H1 (cell line): ENCODE measurements at regions not wholly inside any gene's neighbourhood (a gene's known extent, or its start where the extent isn't known, plus 50 kb on each side); places are given as distances from the start of the nearest gene placed in this dataset.

Source experiments
- CTCF ChIA-PET: fragments of 300-600 bp; sonication (Branson Sonifier 250); formaldehyde crosslinking; loops from one replicate; lab custom pipeline; 2021; ENCODE audit not compliant: partially characterized antibody; lab: Charles Lee
- POLR2A ChIA-PET: fragments of 300-600 bp; sonication (Branson Sonifier 250); formaldehyde crosslinking; loops from one replicate; lab custom pipeline; 2021; ENCODE audit warnings: inconsistent platforms; ENCODE audit not compliant: partially characterized antibody; lab: Charles Lee
- DNase-seq, 2 experiments: peaks; one replicate each; pipeline versions ENCODE4 v3.0.0 to v3.0.0-alpha.2; 2010 to 2022; ENCODE audit warnings: low spot score in 2 of 2, low read depth in 1 of 2, mixed read lengths in 1 of 2
- FAIRE-seq: peaks from 2 replicates; lab custom pipeline; 2011; peaks lifted over from hg19 to GRCh38; lab: Jason Lieb, UNC
- H2AFZ ChIP-seq: 2 replicates; pipeline ENCODE4 v1.8.1; 2012; ENCODE audit warnings: low read length, inconsistent platforms
- H2AK5ac ChIP-seq: 2 replicates; pipeline ENCODE4 v1.6.1; 2013; ENCODE audit warnings: low read depth, low read length
- H2BK120ac ChIP-seq: replicated peaks from 2 replicates; pipeline ENCODE3; 2013; ENCODE audit warnings: low read depth, low read length, inconsistent platforms
- H2BK12ac ChIP-seq: 2 replicates; pipeline ENCODE4 v1.6.1; 2013; ENCODE audit warnings: low read depth, low read length
- H2BK15ac ChIP-seq: 2 replicates; pipeline ENCODE4 v1.6.1; 2013; ENCODE audit warnings: low read length
- H2BK20ac ChIP-seq: 2 replicates; pipeline ENCODE4 v1.6.1; 2013; ENCODE audit warnings: low read length
- H2BK5ac ChIP-seq: 2 replicates; pipeline ENCODE4 v1.6.1; 2013; ENCODE audit warnings: low read depth, low read length
- H3K14ac ChIP-seq: 2 replicates; pipeline ENCODE4 v1.6.1; 2013; ENCODE audit warnings: inconsistent platforms; ENCODE audit not compliant: insufficient read length
- H3K18ac ChIP-seq: 2 replicates; pipeline ENCODE4 v1.6.1; 2013; ENCODE audit warnings: low read length; ENCODE audit errors: extremely low read depth
- H3K23ac ChIP-seq: 2 replicates; pipeline ENCODE4 v1.6.1; 2013; ENCODE audit warnings: inconsistent platforms; ENCODE audit not compliant: insufficient read length
- H3K23me2 ChIP-seq: 2 replicates; pipeline ENCODE4 v1.6.1; 2013; ENCODE audit warnings: low read depth, low read length
- H3K27ac ChIP-seq: 2 replicates; pipeline ENCODE4 v1.6.1; 2011; ENCODE audit warnings: low read depth, low read length, inconsistent platforms
- H3K27me3 ChIP-seq, 4 experiments: replicated peaks in 1 of 4; 1 replicate in 1 of 4; 2 replicates in 3 of 4; pipeline versions ENCODE4 v1.6.1 to v1.8.1; 2011 to 2013; ENCODE audit warnings: low read length in 3 of 4, mild to moderate bottlenecking in 3 of 4, inconsistent platforms in 2 of 4, mixed read lengths in 2 of 4, moderate library complexity in 1 of 4; ENCODE audit not compliant: control insufficient read depth in 3 of 4, insufficient read depth in 3 of 4; ENCODE audit errors: extremely low read depth in 1 of 4
- H3K36me3 ChIP-seq, 4 experiments: 2 replicates each; pipeline versions ENCODE4 v1.6.1 to v1.8.1; 2011 to 2013; ENCODE audit warnings: mild to moderate bottlenecking in 4 of 4, low read length in 3 of 4, moderate library complexity in 2 of 4, control low read depth in 1 of 4, inconsistent platforms in 1 of 4; ENCODE audit not compliant: insufficient read depth in 4 of 4, control insufficient read depth in 2 of 4
- H3K4ac ChIP-seq: replicated peaks from 2 replicates; pipeline ENCODE3; 2013; ENCODE audit warnings: low read length, low read depth, mixed read lengths, inconsistent platforms; ENCODE audit not compliant: insufficient read length
- H3K4me1 ChIP-seq, 4 experiments: replicated peaks in 1 of 4; 1 replicate in 1 of 4; 2 replicates in 3 of 4; pipeline versions ENCODE4 v1.6.1 to v1.8.1; 2011 to 2013; ENCODE audit warnings: low read length in 3 of 4, inconsistent platforms in 2 of 4, mixed read lengths in 1 of 4; ENCODE audit not compliant: insufficient read depth in 4 of 4, control insufficient read depth in 3 of 4
- H3K4me2 ChIP-seq, 2 experiments: 2 replicates each; pipeline versions ENCODE4 v1.6.1 to v1.8.1; 2011 to 2013; ENCODE audit warnings: low read depth in 2 of 2, low read length in 2 of 2, control low read depth in 1 of 2, inconsistent platforms in 1 of 2, mild to moderate bottlenecking in 1 of 2; ENCODE audit not compliant: insufficient read depth in 1 of 2
- H3K4me3 ChIP-seq, 4 experiments: fragments of 200-600, 300-600 bp in 1 of 4; sonication (generic), shearing (Covaris generic), sonication (Bioruptor Twin) in 1 of 4; 2 replicates each; pipeline versions ENCODE4 v1.5.1 to v1.8.1; 2011 to 2016; ENCODE audit warnings: low read length in 4 of 4, low read depth in 3 of 4, control low read depth in 2 of 4, inconsistent platforms in 2 of 4, mild to moderate bottlenecking in 2 of 4, mixed read lengths in 1 of 4, moderate library complexity in 1 of 4; ENCODE audit not compliant: insufficient read depth in 2 of 4; ENCODE audit errors: extremely low read depth in 1 of 4
- H3K56ac ChIP-seq: replicated peaks from 2 replicates; pipeline ENCODE3; 2013; ENCODE audit warnings: low read depth, mild to moderate bottlenecking, mixed read lengths, low read length, inconsistent platforms; ENCODE audit not compliant: insufficient read length
- H3K79me1 ChIP-seq: 2 replicates; pipeline ENCODE4 v1.6.1; 2013; ENCODE audit warnings: low read depth, low read length, control low read depth
- H3K79me2 ChIP-seq, 2 experiments: 2 replicates each; pipeline versions ENCODE4 v1.6.1 to v1.8.1; 2012 to 2013; ENCODE audit warnings: low read length in 2 of 2, mild to moderate bottlenecking in 2 of 2, inconsistent platforms in 1 of 2; ENCODE audit not compliant: insufficient read depth in 2 of 2, control insufficient read depth in 1 of 2
- H3K9ac ChIP-seq, 4 experiments: replicated peaks in 1 of 4; 1 replicate in 1 of 4; 2 replicates in 3 of 4; pipeline versions ENCODE4 v1.6.1 to v1.8.1; 2011 to 2013; ENCODE audit warnings: low read depth in 3 of 4, low read length in 3 of 4, control low read depth in 2 of 4, mild to moderate bottlenecking in 2 of 4, moderate library complexity in 2 of 4, inconsistent platforms in 1 of 4; ENCODE audit errors: extremely low read depth in 1 of 4
- H3K9me3 ChIP-seq, 2 experiments: 2 replicates each; pipeline versions ENCODE4 v1.6.1 to v1.8.1; 2012 to 2013; ENCODE audit warnings: mild to moderate bottlenecking in 2 of 2, moderate library complexity in 2 of 2, control low read depth in 1 of 2, inconsistent platforms in 1 of 2, low read depth in 1 of 2, low read length in 1 of 2, mixed read lengths in 1 of 2; ENCODE audit not compliant: insufficient read depth in 2 of 2
- H4K20me1 ChIP-seq, 2 experiments: replicated peaks in 1 of 2; 2 replicates each; pipeline versions ENCODE3 to v1.8.1; 2011 to 2013; ENCODE audit warnings: inconsistent platforms in 2 of 2, low read length in 2 of 2, mild to moderate bottlenecking in 1 of 2; ENCODE audit not compliant: insufficient read depth in 2 of 2, control insufficient read depth in 1 of 2
- H4K5ac ChIP-seq: 2 replicates; pipeline ENCODE4 v1.6.1; 2013; ENCODE audit warnings: low read length, low read depth, mixed read lengths, inconsistent platforms; ENCODE audit not compliant: insufficient read length
- H4K8ac ChIP-seq: 2 replicates; pipeline ENCODE4 v1.8.0; 2013; ENCODE audit warnings: mild to moderate bottlenecking, moderate library complexity, low read length, inconsistent platforms; ENCODE audit not compliant: insufficient read depth; ENCODE audit errors: extremely low read depth
- H4K91ac ChIP-seq: replicated peaks from 2 replicates; pipeline ENCODE3; 2013; ENCODE audit warnings: low read length, mixed read lengths, inconsistent platforms; ENCODE audit not compliant: insufficient read length
- ATF3 ChIP-seq: IDR thresholded peaks from 2 replicates; pipeline ENCODE4 v1.6.1; 2011; ENCODE audit warnings: low read depth, mild to moderate bottlenecking, low read length; ENCODE audit not compliant: insufficient read depth
- BACH1 ChIP-seq: IDR thresholded peaks from 2 replicates; pipeline ENCODE4 v1.6.1; 2012; ENCODE audit warnings: low read length, improper control_type of control experiment
- CHD2 ChIP-seq: IDR thresholded peaks from 2 replicates; pipeline ENCODE4 v1.6.1; 2012; ENCODE audit warnings: low read length, improper control_type of control experiment
- FOSL1 ChIP-seq: IDR thresholded peaks from 2 replicates; pipeline ENCODE4 v1.6.1; 2011; ENCODE audit warnings: mild to moderate bottlenecking, low read depth, low read length, moderate library complexity; ENCODE audit not compliant: insufficient read depth
- HDAC2 ChIP-seq, 2 experiments: fragments of 300-600 bp in 1 of 2; sonication (generic) in 1 of 2; IDR thresholded peaks; 2 replicates each; pipeline ENCODE4 v1.6.1; 2011 to 2012; ENCODE audit warnings: low read depth in 2 of 2, low read length in 2 of 2, mild to moderate bottlenecking in 2 of 2, moderate library complexity in 2 of 2, borderline replicate concordance in 1 of 2, inconsistent platforms in 1 of 2
- HDAC6 ChIP-seq: IDR thresholded peaks from one replicate; pipeline ENCODE4 v1.7.1; 2012; ENCODE audit warnings: low read depth, mild to moderate bottlenecking, inconsistent platforms, low read length, moderate library complexity
- KDM1A ChIP-seq: fragments of 200-600, 300-600 bp; sonication (generic); IDR thresholded peaks from 2 replicates; pipeline ENCODE4 v1.7.1; 2016; ENCODE audit warnings: mild to moderate bottlenecking, low read length, borderline replicate concordance
- KDM4A ChIP-seq: IDR thresholded peaks from one replicate; pipeline ENCODE4 v1.7.1; 2012; ENCODE audit warnings: low read depth, mild to moderate bottlenecking, moderate library complexity, low read length, inconsistent platforms; ENCODE audit not compliant: severe bottlenecking
- MAX ChIP-seq: IDR thresholded peaks from 2 replicates; pipeline ENCODE4 v1.6.1; 2012; ENCODE audit warnings: inconsistent platforms
- RFX5 ChIP-seq: IDR thresholded peaks from 2 replicates; pipeline ENCODE4 v1.6.1; 2011; ENCODE audit warnings: low read depth, low read length, improper control_type of control experiment, borderline replicate concordance
- RNF2 ChIP-seq: fragments of 200-900, 300-1000 bp; sonication (generic); IDR thresholded peaks from 2 replicates; pipeline ENCODE4 v1.7.1; 2016; ENCODE audit warnings: borderline replicate concordance, low read depth, mild to moderate bottlenecking, antibody characterized with exemption, low read length; ENCODE audit not compliant: poor library complexity, severe bottlenecking; ENCODE audit errors: missing control alignments
- SP1 ChIP-seq: IDR thresholded peaks from 2 replicates; pipeline ENCODE4 v1.6.1; 2011; ENCODE audit warnings: low read depth, low read length
- TEAD4 ChIP-seq: IDR thresholded peaks from 2 replicates; pipeline ENCODE4 v1.6.1; 2012; ENCODE audit warnings: low read depth, low read length, inconsistent platforms, mixed read lengths
- WGBS, 2 experiments: shearing (Covaris generic) in 1 of 2; methylation state at CpG; one replicate each; pipeline versions ENCODE4 v1.1.6 to v1.1.7; 2013 to 2015; ENCODE audit warnings: low lambda C conversion rate in 2 of 2, mixed read lengths in 2 of 2, inconsistent platforms in 1 of 2, low coverage in 1 of 2, missing lambda C conversion rate in 1 of 2; ENCODE audit not compliant: insufficient replicate concordance in 2 of 2, insufficient coverage in 1 of 2, insufficient read length in 1 of 2; ENCODE audit errors: extremely low coverage in 1 of 2, missing lambda C conversion rate in 1 of 2; 5-methylcytosine and 5-hydroxymethylcytosine counted together

- H3K18ac ChIP-seq: no peak overlapping the region
- peaks cover 0 to 11% of the 10 kb centered on the region in 2 experiments; a peak in 1 of 4 replicates for H3K9me3 ChIP-seq
- no peaks in the 10 kb centered on the region for H3K27me3 ChIP-seq
- no peak overlapping the region for H2BK5ac ChIP-seq
- H3K56ac ChIP-seq: no peak overlapping the region
- no peaks in the 10 kb centered on the region for H3K79me1 ChIP-seq
- no peaks in the 10 kb centered on the region for H3K79me2 ChIP-seq
- ChIA-PET POLR2A (no interaction called here), CTCF (interaction anchor here (1.1 to 2.0 kb wide), 3 partner anchors 9 to 97 kb away, joined by 3 to 10 read pairs (median 4); no protein-coding TSS in a partner anchor)
- H2BK12ac ChIP-seq: no peak overlapping the region
- H3K23ac ChIP-seq: no peak overlapping the region
- H2AFZ ChIP-seq: no peak overlapping the region
- H3K4ac ChIP-seq: no peak overlapping the region
- no peak overlapping the region for H3K14ac ChIP-seq
- no peak overlapping the region for H2AK5ac ChIP-seq
- no peak overlapping the region for H3K9ac ChIP-seq
- no peaks in the 10 kb centered on the region for H4K20me1 ChIP-seq
- DNase-seq: no peak
- H3K27ac ChIP-seq: no peak overlapping the region
- 95% methylated on average over 9 of the region's 9 CpGs; no CpG with 5 or more reads in 1 of the 2 experiments for WGBS, 2 experiments
- no peak overlapping the region for H2BK15ac ChIP-seq
- no peak overlapping the region for H4K8ac ChIP-seq
- H3K36me3 ChIP-seq: no peaks in the 10 kb centered on the region
- FAIRE-seq: no peak
- H2BK20ac ChIP-seq: no peak overlapping the region
- no peaks in the 10 kb centered on the region for H3K4me1 ChIP-seq
- no peak overlapping the region for H4K91ac ChIP-seq
- H3K23me2 ChIP-seq: no peaks in the 10 kb centered on the region
- no peak overlapping the region for H3K4me3 ChIP-seq
- no peak overlapping the region for H4K5ac ChIP-seq
- no peak overlapping the region for H3K4me2 ChIP-seq
- no peak overlapping the region for H2BK120ac ChIP-seq
- TF ChIP-seq TEAD4: no peak
- no peak for TF ChIP-seq MAX
- no peak for TF ChIP-seq CHD2
- no peak for TF ChIP-seq KDM4A
- no peak for TF ChIP-seq RNF2
- TF ChIP-seq SP1: no peak
- no peak for TF ChIP-seq BACH1
- no peak for TF ChIP-seq ATF3
- TF ChIP-seq FOSL1: no peak
- TF ChIP-seq KDM1A: no peak
- no peak for TF ChIP-seq HDAC2 (IDR thresholded peaks at IDR 0.05; ENCODE audit: borderline replicate concordance in 1 of 2, low read depth in 2 of 2, low read length in 2 of 2)
- TF ChIP-seq HDAC6: no peak
- no peak for TF ChIP-seq RFX5
Measured at GRCh38 chr1:25107643-25108010, 124.7 kb downstream of the SYF2 start.
